NCI-H345 treated with DMSO at 0.1 percent for 48 hours (cell line): ENCODE measurements at regions not wholly inside any gene's neighbourhood (a gene's known extent, or its start where the extent isn't known, plus 50 kb on each side); places are given as distances from the start of the nearest gene placed in this dataset.
"Not testable (repeated sequence)": the region's sequence is repeated elsewhere in the genome, so short reads cannot be mapped to it uniquely, and the experiment has no call there.

Experiments used
- DNase-seq: peaks from one replicate; lab custom pipeline; 2025; ENCODE audit not compliant: unreplicated experiment; lab: John Stamatoyannopoulos, UW

GRCh38 chr4:66955784-66956183, 589.5 kb downstream of the CENPC start:
- no peak for DNase-seq

GRCh38 chr4:66949419-66949818, 595.9 kb downstream of the CENPC start:
- no peak for DNase-seq

GRCh38 chr4:66946761-66947160, 598.5 kb downstream of the CENPC start:
- no peak for DNase-seq

- no peak for DNase-seq
Measured at GRCh38 chr4:66943112-66943511, 602.2 kb downstream of the CENPC start.

GRCh38 chr4:66931981-66932380, 613.3 kb downstream of the CENPC start:
- DNase-seq: not testable (repeated sequence)

- no peak for DNase-seq
Measured at GRCh38 chr4:66930206-66930605, 615.1 kb downstream of the CENPC start.

- peak; percentile 41 for DNase-seq
Measured at GRCh38 chr4:66929748-66930147, 615.6 kb downstream of the CENPC start.

GRCh38 chr4:66928881-66929280, 616.4 kb downstream of the CENPC start:
- not testable (repeated sequence) for DNase-seq

- DNase-seq: peak; percentile 85
Measured at GRCh38 chr4:66927937-66928336, 617.4 kb downstream of the CENPC start.

GRCh38 chr4:66926687-66927086, 618.6 kb downstream of the CENPC start:
- no peak for DNase-seq

- DNase-seq: no peak
Measured at GRCh38 chr4:66923081-66923865, 622.0 kb downstream of the CENPC start.

- no peak for DNase-seq
Measured at GRCh38 chr4:66921433-66921832, 623.9 kb downstream of the CENPC start.

GRCh38 chr4:66920514-66920913, 624.8 kb downstream of the CENPC start:
- DNase-seq: no peak

- no peak for DNase-seq
Measured at GRCh38 chr4:66911880-66912279, 633.4 kb downstream of the CENPC start.

GRCh38 chr4:66906314-66906713, 639.0 kb downstream of the CENPC start:
- DNase-seq: peak; percentile 94

GRCh38 chr4:66899422-66900065, 645.8 kb downstream of the CENPC start:
- no peak for DNase-seq

- DNase-seq: no peak
Measured at GRCh38 chr4:66893807-66894206, 651.5 kb downstream of the CENPC start.

- DNase-seq: no peak
Measured at GRCh38 chr4:66887061-66887460, 658.2 kb downstream of the CENPC start.

GRCh38 chr4:66885501-66886165, 659.7 kb downstream of the CENPC start:
- no peak for DNase-seq

- DNase-seq: no peak
Measured at GRCh38 chr4:66876946-66877345, 668.4 kb downstream of the CENPC start.

- no peak for DNase-seq
Measured at GRCh38 chr4:66872661-66873060, 672.6 kb downstream of the CENPC start.

- DNase-seq: no peak
Measured at GRCh38 chr4:66863481-66863880, 681.8 kb downstream of the CENPC start.
